PC-9 (cell line): ENCODE measurements at regions not wholly inside any gene's neighbourhood (a gene's known extent, or its start where the extent isn't known, plus 50 kb on each side); places are given as distances from the start of the nearest gene placed in this dataset.

ENCODE experiments used
- CTCF ChIP-seq: fragments of 200-600 bp; sonication (generic); conservative IDR thresholded peaks from 2 replicates; pipeline ENCODE4 v1.6.1; 2017; ENCODE audit warnings: mixed run types, antibody characterized with exemption, mild to moderate bottlenecking, moderate library complexity
- EZH2 ChIP-seq: fragments of 200-600 bp; sonication (generic); IDR thresholded peaks from 2 replicates; pipeline ENCODE4 v1.8.0; 2017; ENCODE audit warnings: antibody characterized with exemption, low read depth

GRCh38 chr11:87399341-87399740, 361.6 kb downstream of the TMEM135 start:
- TF ChIP-seq CTCF (no peak), EZH2 (no peak)
